Chondrocyte (in vitro differentiated cells): ENCODE measurements at regions not wholly inside any gene's neighbourhood (a gene's known extent, or its start where the extent isn't known, plus 50 kb on each side); places are given as distances from the start of the nearest gene placed in this dataset.

Experiments used
- DNase-seq: peaks from one replicate; pipeline ENCODE4 v3.0.0; 2021; ENCODE audit warnings: mixed read lengths, low spot score
- H3K27ac Mint-ChIP-seq: one replicate; pipeline ENCODE4 v1.8.0; 2021; ENCODE audit warnings: mild to moderate bottlenecking, moderate library complexity, mixed read lengths; ENCODE audit not compliant: unreplicated experiment
- H3K27me3 Mint-ChIP-seq: 2 replicates; pipeline ENCODE4 v1.8.0; 2021; ENCODE audit warnings: low read depth, mixed read lengths
- H3K36me3 Mint-ChIP-seq: 2 replicates; pipeline ENCODE4 v1.8.0; 2021; ENCODE audit warnings: low read depth, mixed read lengths
- H3K4me1 Mint-ChIP-seq: 2 replicates; pipeline ENCODE4 v1.8.0; 2021; ENCODE audit warnings: low read depth, mild to moderate bottlenecking, mixed read lengths
- H3K4me3 Mint-ChIP-seq: one replicate; pipeline ENCODE4 v1.8.0; 2021; ENCODE audit warnings: mild to moderate bottlenecking, moderate library complexity, mixed read lengths; ENCODE audit not compliant: unreplicated experiment
- H3K9me3 Mint-ChIP-seq: 2 replicates; pipeline ENCODE4 v1.8.0; 2021; ENCODE audit warnings: low read depth, mixed read lengths
- TF ChIP-seq, protein P1 (sequence below): fragments of 200-600 bp; sonication (generic); IDR thresholded peaks from 2 replicates; pipeline ENCODE4 v1.5.0; 2021; ENCODE audit warnings: antibody characterized with exemption, mild to moderate bottlenecking, moderate library complexity

GRCh38 chr5:10149911-10150310 is 99.8 kb downstream of the ATPSCKMT start:
- TF ChIP-seq, protein P1, sequence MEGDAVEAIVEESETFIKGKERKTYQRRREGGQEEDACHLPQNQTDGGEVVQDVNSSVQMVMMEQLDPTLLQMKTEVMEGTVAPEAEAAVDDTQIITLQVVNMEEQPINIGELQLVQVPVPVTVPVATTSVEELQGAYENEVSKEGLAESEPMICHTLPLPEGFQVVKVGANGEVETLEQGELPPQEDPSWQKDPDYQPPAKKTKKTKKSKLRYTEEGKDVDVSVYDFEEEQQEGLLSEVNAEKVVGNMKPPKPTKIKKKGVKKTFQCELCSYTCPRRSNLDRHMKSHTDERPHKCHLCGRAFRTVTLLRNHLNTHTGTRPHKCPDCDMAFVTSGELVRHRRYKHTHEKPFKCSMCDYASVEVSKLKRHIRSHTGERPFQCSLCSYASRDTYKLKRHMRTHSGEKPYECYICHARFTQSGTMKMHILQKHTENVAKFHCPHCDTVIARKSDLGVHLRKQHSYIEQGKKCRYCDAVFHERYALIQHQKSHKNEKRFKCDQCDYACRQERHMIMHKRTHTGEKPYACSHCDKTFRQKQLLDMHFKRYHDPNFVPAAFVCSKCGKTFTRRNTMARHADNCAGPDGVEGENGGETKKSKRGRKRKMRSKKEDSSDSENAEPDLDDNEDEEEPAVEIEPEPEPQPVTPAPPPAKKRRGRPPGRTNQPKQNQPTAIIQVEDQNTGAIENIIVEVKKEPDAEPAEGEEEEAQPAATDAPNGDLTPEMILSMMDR: no peak
- DNase-seq: no peak
- Mint-ChIP-seq H3K27me3 (no peaks in the 10 kb centered on the region), H3K27ac (no peak overlapping the region), H3K9me3 (no peaks in the 10 kb centered on the region), H3K36me3 (no peaks in the 10 kb centered on the region), H3K4me3 (no peak overlapping the region), H3K4me1 (no peaks in the 10 kb centered on the region)

GRCh38 chr5:10145923-10146401 is 103.7 kb downstream of the ATPSCKMT start:
- no peaks in the 10 kb centered on the region for H3K27me3 Mint-ChIP-seq
- H3K4me1 Mint-ChIP-seq: no peaks in the 10 kb centered on the region
- no peak overlapping the region for H3K27ac Mint-ChIP-seq
- H3K36me3 Mint-ChIP-seq: no peaks in the 10 kb centered on the region
- H3K9me3 Mint-ChIP-seq: no peaks in the 10 kb centered on the region
- DNase-seq: no peak
- no peak overlapping the region for H3K4me3 Mint-ChIP-seq
- TF ChIP-seq, protein P1: peak; percentile 82

DNA sequence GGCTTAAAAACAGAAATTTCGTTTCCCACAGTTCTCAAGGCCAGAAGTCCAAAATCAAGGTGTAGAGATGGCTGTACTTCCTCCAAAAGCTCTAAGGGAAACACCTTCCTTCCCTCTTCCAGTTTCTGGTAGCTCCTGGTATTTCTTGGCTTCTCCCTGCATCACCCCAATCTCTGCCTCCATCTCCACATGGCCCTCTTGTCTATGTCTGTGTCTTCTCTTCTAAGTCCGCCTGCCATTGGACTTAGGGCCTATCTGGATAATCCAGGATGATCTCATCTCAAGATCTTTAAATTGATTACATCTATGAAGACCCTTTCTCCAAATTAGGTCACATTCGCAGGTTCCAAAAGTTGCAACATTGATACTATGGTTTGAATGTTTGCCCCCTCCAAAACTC is 105.6 kb downstream of the ATPSCKMT start:
- Mint-ChIP-seq H3K9me3 (no peaks in the 10 kb centered on the region), H3K36me3 (no peaks in the 10 kb centered on the region), H3K4me1 (peaks cover 3% of the 10 kb centered on the region), H3K4me3 (no peak overlapping the region), H3K27ac (no peak overlapping the region), H3K27me3 (no peaks in the 10 kb centered on the region)
- TF ChIP-seq, protein P1: no peak
- no peak for DNase-seq

GRCh38 chr5:10140195-10140973 is 109.3 kb downstream of the ATPSCKMT start:
- H3K9me3 Mint-ChIP-seq: no peaks in the 10 kb centered on the region
- no peak overlapping the region for H3K27ac Mint-ChIP-seq
- DNase-seq: no peak
- no peaks in the 10 kb centered on the region for H3K36me3 Mint-ChIP-seq
- TF ChIP-seq, protein P1: peak; percentile 64
- no peak overlapping the region for H3K4me3 Mint-ChIP-seq
- H3K27me3 Mint-ChIP-seq: no peaks in the 10 kb centered on the region
- H3K4me1 Mint-ChIP-seq: peaks cover 3% of the 10 kb centered on the region

DNA sequence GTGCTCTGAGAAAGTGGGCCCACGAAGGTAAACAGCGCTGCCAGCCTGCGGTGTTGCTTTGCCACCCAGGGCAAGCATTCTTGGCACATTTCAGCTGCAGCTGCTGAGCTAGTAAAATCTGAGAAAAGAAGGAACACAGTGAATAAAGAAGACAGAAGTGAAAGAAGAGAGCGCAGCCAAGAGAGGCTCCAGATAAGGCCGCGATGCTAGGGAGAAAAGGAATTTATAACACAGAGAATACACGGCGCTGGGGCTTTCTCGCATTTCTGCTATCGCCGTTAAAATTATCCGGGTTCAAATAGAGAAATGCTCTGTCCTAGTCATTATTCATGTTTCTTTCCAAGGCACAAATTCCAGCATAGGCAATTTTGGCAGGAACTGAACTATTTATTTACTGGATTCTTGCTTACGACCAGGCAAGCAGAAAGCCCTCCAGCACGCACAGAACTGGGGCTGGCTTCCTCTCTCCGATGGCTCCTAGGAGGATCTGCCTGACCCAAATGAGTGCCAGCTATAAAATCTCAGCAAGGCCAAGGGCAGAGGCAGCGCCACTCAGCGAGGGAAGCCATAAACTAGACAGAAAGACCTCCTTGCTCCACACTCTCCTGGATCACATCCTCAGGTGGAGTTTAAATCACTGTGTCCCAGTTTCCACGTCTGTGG is 111.2 kb downstream of the ATPSCKMT start:
- DNase-seq: no peak
- Mint-ChIP-seq H3K9me3 (no peaks in the 10 kb centered on the region), H3K27ac (no peak overlapping the region), H3K27me3 (no peaks in the 10 kb centered on the region), H3K4me3 (no peak overlapping the region), H3K36me3 (no peaks in the 10 kb centered on the region), H3K4me1 (peaks cover 3% of the 10 kb centered on the region)
- TF ChIP-seq, protein P1: no peak
